Psoas muscle (tissue), 7 donors: ENCODE measurements at regions not wholly inside any gene's neighbourhood (a gene's known extent, or its start where the extent isn't known, plus 50 kb on each side); places are given as distances from the start of the nearest gene placed in this dataset.

Experiments
- ATAC-seq, 4 donors: fragments of 200-7000 bp; cut with Tn5 transposase; one replicate each; pipeline ENCODE4 v1.9.1; 2020; ENCODE audit warnings: moderate library complexity in 3 of 4, mild to moderate bottlenecking in 2 of 4
- DNase-seq, 2 donors: peaks; one replicate each; pipeline ENCODE4 v3.0.0-alpha.2; 2020
- H3K27ac ChIP-seq: fragments of 200-600 bp; one replicate; pipeline ENCODE4 v1.8.0; 2022
- H3K27me3 ChIP-seq, 3 donors: fragments of 200-600 bp in 1 of 3; one replicate each; pipeline versions ENCODE4 v1.6.1 to v1.8.0; 2013 to 2022; ENCODE audit warnings: low read length in 2 of 3, mild to moderate bottlenecking in 2 of 3, moderate library complexity in 1 of 3; ENCODE audit not compliant: insufficient read depth in 3 of 3
- H3K36me3 ChIP-seq, 2 donors: fragments of 200-600 bp in 1 of 2; one replicate each; pipeline versions ENCODE4 v1.6.1 to v1.8.0; 2013 to 2022; ENCODE audit warnings: low read depth in 1 of 2, mild to moderate bottlenecking in 1 of 2, moderate library complexity in 1 of 2; ENCODE audit not compliant: insufficient read depth in 1 of 2
- H3K4me1 ChIP-seq: fragments of 200-600 bp; one replicate; pipeline ENCODE4 v1.8.0; 2022
- H3K4me3 ChIP-seq: fragments of 200-600 bp; one replicate; pipeline ENCODE4 v1.8.0; 2022; ENCODE audit warnings: mild to moderate bottlenecking
- H3K9me3 ChIP-seq: fragments of 200-600 bp; one replicate; pipeline ENCODE4 v1.8.0; 2022
- CTCF ChIP-seq: fragments of 200-600 bp; IDR thresholded peaks from one replicate; pipeline ENCODE4 v1.8.0; 2022; ENCODE audit warnings: antibody characterized with exemption
- WGBS, 3 donors: extraction: QIAGEN DNeasy Blood & Tissue Kit; methylation state at CpG; one replicate each; pipeline versions ENCODE4 v1.1.6 to v1.1.7; 2013; 5-methylcytosine and 5-hydroxymethylcytosine counted together
- intact Hi-C, 2 donors: fragments of 100-400 bp; cut with DNase I; formaldehyde crosslinking; loops; one replicate each; pipeline versions ENCODE4 v1.11.0 to v1.14.2; 2022
- donor health status: healthy with polysubstance abuse.
- donor health status: DM: no; HTN: no; CAD: no; lungs with moderate emphysema.
- donor health status: Bipolar disorder and iron deficiency.
- donor health status: healthy.
- donor health status: DM: yes; HTN: yes; CAD: no.
- donor health status: DM: no; HTN: no; CAD: no.
- donor health status: DM: yes; HTN: yes; CAD: no.

- intact Hi-C loops, result no loop called here
- 88 to 92% (median 90%) methylated on average over 3 of the region's 3 CpGs for WGBS, 3 donors
- no peaks in the 10 kb centered on the region for H3K36me3 ChIP-seq
These were observed 103.7 kb upstream of the SOX4 start for GRCh38 chr6:21489826-21490225.

DNA sequence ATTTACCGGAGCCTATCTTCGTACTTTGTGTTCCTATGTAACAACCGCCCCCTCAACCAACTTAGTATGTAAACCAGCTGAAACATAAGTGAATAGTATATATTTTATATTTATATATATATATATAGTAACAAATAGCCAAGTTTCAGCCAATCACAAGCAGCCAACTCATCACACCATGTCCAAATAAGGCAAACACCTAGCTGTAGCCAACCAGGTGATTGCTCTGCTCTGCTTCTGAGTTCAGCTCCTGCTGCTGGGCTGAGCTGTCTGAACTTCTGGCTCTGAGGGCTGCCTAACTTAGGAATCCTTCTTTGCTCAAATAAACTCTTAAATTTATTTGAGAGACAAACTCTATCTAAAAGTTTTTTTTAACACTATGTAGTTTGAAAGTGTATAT is 101.6 kb upstream of the SOX4 start:
- no peaks in the 10 kb centered on the region for H3K4me1 ChIP-seq
- no peak for TF ChIP-seq CTCF
- no peaks in the 10 kb centered on the region for H3K36me3 ChIP-seq
- DNase-seq (no peak), ATAC-seq (no peak)
- 97 to 99% (median 98%) methylated on average over 3 of the region's 3 CpGs for WGBS, 3 donors
- no peaks in the 10 kb centered on the region for H3K9me3 ChIP-seq
- intact Hi-C loops, result no loop called here
- no peaks in the 10 kb centered on the region for H3K27me3 ChIP-seq
- H3K27ac ChIP-seq, result no peak overlapping the region
- no peak overlapping the region for H3K4me3 ChIP-seq

More at GRCh38 chr6:21489826-21490225, 103.7 kb upstream of the SOX4 start:
- ATAC-seq (no peak), DNase-seq (no peak)
- TF ChIP-seq CTCF, result no peak
- Histone ChIP-seq H3K9me3 (no peaks in the 10 kb centered on the region), H3K27me3 (no peaks in the 10 kb centered on the region), H3K27ac (no peak overlapping the region), H3K4me3 (no peak overlapping the region), H3K4me1 (no peaks in the 10 kb centered on the region)

GRCh38 chr6:21494505-21494904 is 99.0 kb upstream of the SOX4 start:
- Histone ChIP-seq H3K27me3 (no peaks in the 10 kb centered on the region), H3K36me3 (no peaks in the 10 kb centered on the region), H3K4me3 (no peak overlapping the region), H3K4me1 (no peaks in the 10 kb centered on the region), H3K27ac (no peak overlapping the region), H3K9me3 (no peaks in the 10 kb centered on the region)
- no peak for ATAC-seq
- intact Hi-C loops, result no loop called here
- 81 to 91% (median 82%) methylated on average over 8 of the region's 8 CpGs for WGBS, 3 donors
- no peak for DNase-seq
- TF ChIP-seq CTCF, result no peak

GRCh38 chr6:21496196-21496595 is 97.4 kb upstream of the SOX4 start:
- 48 to 62% (median 50%) methylated on average over 3 of the region's 3 CpGs for WGBS, 3 donors
- ATAC-seq (no peak), DNase-seq (no peak)
- Histone ChIP-seq H3K27me3 (no peaks in the 10 kb centered on the region), H3K9me3 (no peaks in the 10 kb centered on the region), H3K4me3 (no peak overlapping the region), H3K36me3 (no peaks in the 10 kb centered on the region), H3K27ac (no peak overlapping the region), H3K4me1 (peaks cover 16% of the 10 kb centered on the region)
- TF ChIP-seq CTCF, result no peak
- intact Hi-C loops, result no loop called here

- DNase-seq, result no peak
- Histone ChIP-seq H3K9me3 (no peaks in the 10 kb centered on the region), H3K27ac (no peak overlapping the region), H3K4me3 (no peak overlapping the region), H3K27me3 (no peaks in the 10 kb centered on the region), H3K36me3 (no peaks in the 10 kb centered on the region), H3K4me1 (peaks cover 19% of the 10 kb centered on the region)
- no peak for ATAC-seq
- WGBS, 3 donors, result 50 to 68% (median 65%) methylated on average over 2 of the region's 2 CpGs
- intact Hi-C loops, result no loop called here
- no peak for TF ChIP-seq CTCF
These were observed 96.8 kb upstream of the SOX4 start for GRCh38 chr6:21496706-21497105.
